ENCODE measurements at regions not wholly inside any gene's neighbourhood (a gene's known extent, or its start where the extent isn't known, plus 50 kb on each side); places are given as distances from the start of the nearest gene placed in this dataset.
"Not testable (repeated sequence)": the region's sequence is repeated elsewhere in the genome, so short reads cannot be mapped to it uniquely, and the experiment has no call there.

- DNase-seq, result no peak
Measured at GRCh38 chr20:43363506-43363905, 94.2 kb upstream of the SRSF6 start.

GRCh38 chr20:43361526-43361925, 96.2 kb upstream of the SRSF6 start:
- DNase-seq, result no peak

- no peak for DNase-seq
Measured at GRCh38 chr20:43360016-43360415, 97.7 kb upstream of the SRSF6 start.

- no peak for DNase-seq
Measured at GRCh38 chr20:43358811-43359210, 98.9 kb upstream of the SRSF6 start.

- DNase-seq, result no peak
Measured at GRCh38 chr20:43357352-43357751, 100.3 kb upstream of the SRSF6 start.

- no peak for DNase-seq
Measured at GRCh38 chr20:43355610-43356009, 102.1 kb upstream of the SRSF6 start.

- no peak for DNase-seq
Measured at GRCh38 chr20:43352996-43353395, 104.7 kb upstream of the SRSF6 start.

GRCh38 chr20:43350694-43351093, 107.0 kb upstream of the SRSF6 start:
- not testable (repeated sequence) for DNase-seq

- no peak for DNase-seq
Measured at GRCh38 chr20:43349841-43350240, 107.9 kb upstream of the SRSF6 start.

- DNase-seq, result not testable (repeated sequence)
Measured at GRCh38 chr20:43347839-43348238, 109.9 kb upstream of the SRSF6 start.

GRCh38 chr20:43345676-43346075, 112.0 kb upstream of the SRSF6 start:
- no peak for DNase-seq

- no peak for DNase-seq
Measured at GRCh38 chr20:43341511-43341910, 116.2 kb upstream of the SRSF6 start.

GRCh38 chr20:43337036-43337435, 120.7 kb upstream of the SRSF6 start:
- no peak for DNase-seq

GRCh38 chr20:43334080-43334479, 123.6 kb upstream of the SRSF6 start:
- no peak for DNase-seq

- no peak for DNase-seq
Measured at GRCh38 chr20:43331906-43332305, 125.8 kb upstream of the SRSF6 start.

GRCh38 chr20:43328697-43329096, 129.0 kb upstream of the SRSF6 start:
- no peak for DNase-seq

GRCh38 chr20:43327234-43327633, 130.5 kb upstream of the SRSF6 start:
- not testable (repeated sequence) for DNase-seq

GRCh38 chr20:43325926-43326325, 131.8 kb upstream of the SRSF6 start:
- DNase-seq, result no peak

- no peak for DNase-seq
Measured at GRCh38 chr20:43323592-43323991, 133.9 kb upstream of the PTPRT start.

- DNase-seq, result no peak
Measured at GRCh38 chr20:43322851-43323250, 133.1 kb upstream of the PTPRT start.

- DNase-seq, result no peak
Measured at GRCh38 chr20:43320536-43320935, 130.8 kb upstream of the PTPRT start.

GRCh38 chr20:43318755-43319297, 129.1 kb upstream of the PTPRT start:
- DNase-seq, result no peak

- DNase-seq, result no peak
Measured at GRCh38 chr20:43316271-43316670, 126.6 kb upstream of the PTPRT start.

GRCh38 chr20:43309266-43309665, 119.6 kb upstream of the PTPRT start:
- no peak for DNase-seq

- DNase-seq, result no peak
Measured at GRCh38 chr20:43306837-43307236, 117.1 kb upstream of the PTPRT start.

GRCh38 chr20:43305749-43306148, 116.0 kb upstream of the PTPRT start:
- DNase-seq, result no peak

All from hippocampal formation (tissue), 2 donors.